HepG2 (cell line): ENCODE measurements at regions not wholly inside any gene's neighbourhood (a gene's known extent, or its start where the extent isn't known, plus 50 kb on each side); places are given as distances from the start of the nearest gene placed in this dataset.

Source experiments
- ATAC-seq: fragments of 200-7000 bp; cut with Tn5 transposase; 3 replicates; pipeline ENCODE4 v1.9.1; 2020; ENCODE audit warnings: mild to moderate bottlenecking, moderate library complexity
- BruUV-seq: library from RNA; stranded (reverse); fragments of 400-500 nt; replicated peaks from 2 replicates; lab custom pipeline; 2021; lab: Mats Ljungman, UMichigan
- CTCF ChIA-PET: fragments of 300-600 bp; formaldehyde crosslinking; extraction: SDS; loops from one replicate; lab custom pipeline; 2021; ENCODE audit warnings: low total read pairs, inconsistent platforms, low intra/inter-chr PET ratio; lab: Yijun Ruan, JAX
- POLR2A ChIA-PET: fragments of 350-600 bp; sonication (Branson Sonifier 250); formaldehyde crosslinking; loops from one replicate; lab custom pipeline; 2020; ENCODE audit warnings: antibody characterized with exemption, inconsistent platforms; lab: Yijun Ruan, JAX
- DNase-seq: peaks from one replicate; pipeline ENCODE4 v3.0.0-alpha.2; 2015; ENCODE audit warnings: low spot score
- FAIRE-seq: peaks from 3 replicates; lab custom pipeline; 2011; peaks lifted over from hg19 to GRCh38; lab: Jason Lieb, UNC
- H2AFZ ChIP-seq: one replicate; pipeline ENCODE4 v1.6.1; 2011; ENCODE audit warnings: low read length, inconsistent platforms
- H3K27ac ChIP-seq: fragments of 300-600 bp; 3 replicates; pipeline ENCODE4 v1.8.0; 2011; ENCODE audit warnings: mixed run types, mild to moderate bottlenecking, mixed read lengths, low read length, inconsistent platforms; ENCODE audit not compliant: insufficient read depth; ENCODE audit errors: extremely low read length
- H3K27me3 ChIP-seq, 2 experiments: fragments of 200-600 bp in 1 of 2; 2 replicates in 1 of 2; 3 replicates in 1 of 2; pipeline versions ENCODE4 v1.6.0 to v1.8.0; 2011; ENCODE audit warnings: low read length in 2 of 2, mild to moderate bottlenecking in 2 of 2, moderate library complexity in 2 of 2, inconsistent platforms in 1 of 2; ENCODE audit not compliant: insufficient read depth in 2 of 2, control insufficient read depth in 1 of 2
- H3K36me3 ChIP-seq, 2 experiments: fragments of 200-600 bp in 1 of 2; replicated peaks in 1 of 2; 2 replicates in 1 of 2; 3 replicates in 1 of 2; pipeline versions ENCODE4 v1.5.1 to v1.8.0; 2011; ENCODE audit warnings: low read length in 2 of 2, inconsistent platforms in 1 of 2; ENCODE audit not compliant: insufficient read depth in 2 of 2, control insufficient read depth in 1 of 2
- H3K4me1 ChIP-seq: 2 replicates; pipeline ENCODE4 v1.5.1; 2012; ENCODE audit warnings: low read length, inconsistent platforms; ENCODE audit not compliant: insufficient read depth
- H3K4me2 ChIP-seq: 2 replicates; pipeline ENCODE4 v1.6.0; 2011; ENCODE audit warnings: low read depth, low read length, inconsistent platforms
- H3K4me3 ChIP-seq, 3 experiments: fragments of 200-600 bp in 1 of 3; sonication (generic), shearing (Covaris generic) in 1 of 3; replicated peaks in 1 of 3; 2 replicates each; pipeline ENCODE4 v1.5.1; 2011 to 2016; ENCODE audit warnings: low read length in 3 of 3, inconsistent platforms in 2 of 3, low read depth in 2 of 3, mild to moderate bottlenecking in 2 of 3, control low read depth in 1 of 3, mixed read lengths in 1 of 3; ENCODE audit not compliant: insufficient read depth in 1 of 3
- H3K79me2 ChIP-seq: one replicate; pipeline ENCODE4 v1.6.1; 2011; ENCODE audit warnings: low read length, inconsistent platforms; ENCODE audit not compliant: insufficient read depth
- H3K9ac ChIP-seq: 2 replicates; pipeline ENCODE4 v1.6.0; 2011; ENCODE audit warnings: mild to moderate bottlenecking, low read depth, low read length, inconsistent platforms; ENCODE audit not compliant: insufficient read depth
- H3K9me3 ChIP-seq: 2 replicates; pipeline ENCODE4 v1.5.1; 2012; ENCODE audit warnings: mild to moderate bottlenecking, low read length
- H4K20me1 ChIP-seq: 2 replicates; pipeline ENCODE4 v1.6.0; 2011; ENCODE audit warnings: inconsistent platforms, mild to moderate bottlenecking, low read length, moderate library complexity; ENCODE audit not compliant: insufficient read depth
- BRD4 ChIP-seq: sonication (generic); formaldehyde crosslinking; IDR thresholded peaks from 2 replicates; pipeline ENCODE4 v1.4.0; 2020; ENCODE audit warnings: missing genetic modification reagents
- FOXO4 ChIP-seq: sonication (generic); formaldehyde crosslinking; conservative IDR thresholded peaks from 2 replicates; pipeline ENCODE4 v1.8.1; 2023; ENCODE audit warnings: missing genetic modification reagents
- KLF15 ChIP-seq: sonication (generic); formaldehyde crosslinking; IDR thresholded peaks from 2 replicates; pipeline ENCODE4 v1.8.1; 2023; ENCODE audit warnings: borderline replicate concordance, mild to moderate bottlenecking, inconsistent platforms, missing genetic modification reagents, mixed read lengths
- RBM22 ChIP-seq: fragments of 200-400 bp; formaldehyde crosslinking; optimal IDR thresholded peaks from 2 replicates; pipeline ENCODE3; 2017; ENCODE audit warnings: mild to moderate bottlenecking, low read length, moderate library complexity
- SRF ChIP-seq: IDR thresholded peaks from 2 replicates; pipeline ENCODE4 v1.6.1; 2011; ENCODE audit warnings: mild to moderate bottlenecking, low read depth, low read length, moderate library complexity
- ZKSCAN5 ChIP-seq: sonication (generic); formaldehyde crosslinking; IDR thresholded peaks from 2 replicates; pipeline ENCODE4 v1.5.1; 2020; ENCODE audit warnings: mild to moderate bottlenecking, missing genetic modification reagents
- ZNF468 ChIP-seq: sonication (generic); formaldehyde crosslinking; IDR thresholded peaks from 2 replicates; pipeline ENCODE4 v1.8.0; 2022; ENCODE audit warnings: mild to moderate bottlenecking, moderate library complexity, missing genetic modification reagents
- ZNF737 ChIP-seq: sonication (generic); formaldehyde crosslinking; IDR thresholded peaks from 2 replicates; pipeline ENCODE4 v1.5.0; 2020; ENCODE audit warnings: missing genetic modification reagents, mild to moderate bottlenecking, borderline replicate concordance
- ZNF775 ChIP-seq: sonication (generic); formaldehyde crosslinking; IDR thresholded peaks from 2 replicates; pipeline ENCODE4 v1.4.0; 2020; ENCODE audit warnings: missing genetic modification reagents, mild to moderate bottlenecking, moderate library complexity, borderline replicate concordance
- ZNF891 ChIP-seq: sonication (generic); formaldehyde crosslinking; IDR thresholded peaks from 2 replicates; pipeline ENCODE4 v1.5.0; 2020; ENCODE audit warnings: mild to moderate bottlenecking, missing genetic modification reagents
- WGBS: methylation state at CpG from one replicate; pipeline ENCODE4 v1.1.6; 2017; ENCODE audit warnings: low lambda C conversion rate; 5-methylcytosine and 5-hydroxymethylcytosine counted together
- in situ Hi-C: cut with HindIII; loops from 2 replicates; pipeline ENCODE4 v1.10.0; 2017; ENCODE audit warnings: low pct_unique_long_range_greater_than_20kb; ENCODE audit not compliant: extremely low pct_ligation_motif_present
- intact Hi-C: fragments of 100-400 bp; cut with micrococcal nuclease; formaldehyde crosslinking; loops from one replicate; pipeline ENCODE4 v1.10.0; 2022; ENCODE audit not compliant: unreplicated experiment
- TF ChIP-seq, protein P1 (sequence below): sonication (generic); formaldehyde crosslinking; IDR thresholded peaks from 2 replicates; pipeline ENCODE4 v1.5.0; 2020; ENCODE audit warnings: missing genetic modification reagents
- TF ChIP-seq, protein P2 (sequence below): sonication (generic); formaldehyde crosslinking; IDR thresholded peaks from 2 replicates; pipeline ENCODE4 v1.4.0; 2020; ENCODE audit warnings: low read depth, mild to moderate bottlenecking, missing genetic modification reagents
- TF ChIP-seq, protein P3 (sequence below): IDR thresholded peaks from 2 replicates; pipeline ENCODE4 v1.6.1; 2016; ENCODE audit warnings: missing genetic modification reagents, missing compliant biosample characterization

GRCh38 chr15:70447521-70447920, 315.8 kb downstream of the UACA start (continued):
- TF ChIP-seq FOXO4, result no peak

DNA sequence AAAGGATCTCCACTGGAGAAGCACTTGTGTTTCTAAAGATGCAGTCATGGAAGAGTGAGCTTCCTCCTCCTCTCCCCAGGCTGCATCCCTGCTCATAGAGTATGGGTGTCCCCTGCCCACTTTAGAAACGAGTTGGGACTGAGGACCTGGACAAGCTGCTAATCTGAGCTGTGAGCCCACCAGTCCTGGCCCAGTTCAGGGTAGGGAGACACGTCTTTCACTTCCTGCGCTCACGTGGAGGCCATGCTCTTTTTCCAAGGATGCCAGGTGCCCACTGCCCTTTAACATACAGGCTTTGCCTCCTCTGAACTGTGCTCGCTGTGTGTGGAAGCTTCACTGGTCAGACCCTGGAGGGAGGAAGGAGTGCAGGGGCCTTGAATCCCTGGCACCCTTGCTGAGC, 316.3 kb downstream of the UACA start:
- CTCF ChIA-PET, result no interaction called here
- no peak for ATAC-seq
- no TSS peak for BruUV-seq
- POLR2A ChIA-PET, result no interaction called here
- H3K9ac ChIP-seq, result no peak overlapping the region
- FAIRE-seq, result no peak
- H3K27me3 ChIP-seq, result peaks cover 5 to 27% of the 10 kb centered on the region in 2 experiments; a peak in 3 of 5 replicates
- intact Hi-C loops, result no loop called here
- H4K20me1 ChIP-seq, result no peaks in the 10 kb centered on the region
- no peak for DNase-seq
- WGBS, result 40% methylated on average over 4 of the region's 5 CpGs
- H3K9me3 ChIP-seq, result no peaks in the 10 kb centered on the region
- H3K4me1 ChIP-seq, result no peaks in the 10 kb centered on the region
- in situ Hi-C loops, result no loop called here
- no peak overlapping the region for H3K4me3 ChIP-seq
- H3K79me2 ChIP-seq, result no peaks in the 10 kb centered on the region
- no peak overlapping the region for H3K4me2 ChIP-seq
- H3K27ac ChIP-seq, result no peak overlapping the region
- TF ChIP-seq, protein P1, sequence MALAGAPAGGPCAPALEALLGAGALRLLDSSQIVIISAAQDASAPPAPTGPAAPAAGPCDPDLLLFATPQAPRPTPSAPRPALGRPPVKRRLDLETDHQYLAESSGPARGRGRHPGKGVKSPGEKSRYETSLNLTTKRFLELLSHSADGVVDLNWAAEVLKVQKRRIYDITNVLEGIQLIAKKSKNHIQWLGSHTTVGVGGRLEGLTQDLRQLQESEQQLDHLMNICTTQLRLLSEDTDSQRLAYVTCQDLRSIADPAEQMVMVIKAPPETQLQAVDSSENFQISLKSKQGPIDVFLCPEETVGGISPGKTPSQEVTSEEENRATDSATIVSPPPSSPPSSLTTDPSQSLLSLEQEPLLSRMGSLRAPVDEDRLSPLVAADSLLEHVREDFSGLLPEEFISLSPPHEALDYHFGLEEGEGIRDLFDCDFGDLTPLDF, result no peak
- TF ChIP-seq ZNF775 (CRISPR knock-in tag) (no peak), KLF15 (no peak), ZNF891 (CRISPR knock-in tag) (no peak), SRF (no peak), ZKSCAN5 (CRISPR knock-in tag) (no peak), RBM22 (no peak), BRD4 (no peak), ZNF737 (no peak), ZNF468 (CRISPR knock-in tag) (no peak)
- TF ChIP-seq, protein P2, sequence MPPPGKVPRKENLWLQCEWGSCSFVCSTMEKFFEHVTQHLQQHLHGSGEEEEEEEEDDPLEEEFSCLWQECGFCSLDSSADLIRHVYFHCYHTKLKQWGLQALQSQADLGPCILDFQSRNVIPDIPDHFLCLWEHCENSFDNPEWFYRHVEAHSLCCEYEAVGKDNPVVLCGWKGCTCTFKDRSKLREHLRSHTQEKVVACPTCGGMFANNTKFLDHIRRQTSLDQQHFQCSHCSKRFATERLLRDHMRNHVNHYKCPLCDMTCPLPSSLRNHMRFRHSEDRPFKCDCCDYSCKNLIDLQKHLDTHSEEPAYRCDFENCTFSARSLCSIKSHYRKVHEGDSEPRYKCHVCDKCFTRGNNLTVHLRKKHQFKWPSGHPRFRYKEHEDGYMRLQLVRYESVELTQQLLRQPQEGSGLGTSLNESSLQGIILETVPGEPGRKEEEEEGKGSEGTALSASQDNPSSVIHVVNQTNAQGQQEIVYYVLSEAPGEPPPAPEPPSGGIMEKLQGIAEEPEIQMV (CRISPR knock-in tag), result no peak
- TF ChIP-seq, protein P3, sequence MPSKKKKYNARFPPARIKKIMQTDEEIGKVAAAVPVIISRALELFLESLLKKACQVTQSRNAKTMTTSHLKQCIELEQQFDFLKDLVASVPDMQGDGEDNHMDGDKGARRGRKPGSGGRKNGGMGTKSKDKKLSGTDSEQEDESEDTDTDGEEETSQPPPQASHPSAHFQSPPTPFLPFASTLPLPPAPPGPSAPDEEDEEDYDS (CRISPR knock-in tag), result no peak
- TF ChIP-seq, all 625 proteins: peak for 0
- Histone ChIP-seq H3K36me3 (no peaks in the 10 kb centered on the region), H2AFZ (no peak overlapping the region)
